ENCODE measurements at regions not wholly inside any gene's neighbourhood (a gene's known extent, or its start where the extent isn't known, plus 50 kb on each side); places are given as distances from the start of the nearest gene placed in this dataset.

- DNase-seq (ENCODE audit: low read depth): no peak
These were observed 186.3 kb upstream of the XYLT1 start for GRCh38 chr16:17657045-17657444.

GRCh38 chr16:17654571-17654970, 183.8 kb upstream of the XYLT1 start:
- DNase-seq (ENCODE audit: low read depth): no peak

- DNase-seq (ENCODE audit: low read depth): no peak
These were observed 183.4 kb upstream of the XYLT1 start for GRCh38 chr16:17654142-17654541.

- DNase-seq (ENCODE audit: low read depth): no peak
These were observed 177.4 kb upstream of the XYLT1 start for GRCh38 chr16:17647879-17648872.

GRCh38 chr16:17643935-17644334, 173.2 kb upstream of the XYLT1 start:
- no peak for DNase-seq (ENCODE audit: low read depth)

- DNase-seq (ENCODE audit: low read depth): no peak
These were observed 171.2 kb upstream of the XYLT1 start for GRCh38 chr16:17641990-17642389.

GRCh38 chr16:17638134-17638533, 167.4 kb upstream of the XYLT1 start:
- DNase-seq (ENCODE audit: low read depth): no peak

- no peak for DNase-seq (ENCODE audit: low read depth)
These were observed 164.4 kb upstream of the XYLT1 start for GRCh38 chr16:17635183-17635582.

- DNase-seq (ENCODE audit: low read depth): no peak
These were observed 162.6 kb upstream of the XYLT1 start for GRCh38 chr16:17633181-17633951.

GRCh38 chr16:17632667-17633066, 161.9 kb upstream of the XYLT1 start:
- no peak for DNase-seq (ENCODE audit: low read depth)

GRCh38 chr16:17629936-17630335, 159.2 kb upstream of the XYLT1 start:
- DNase-seq (ENCODE audit: low read depth): no peak

GRCh38 chr16:17628983-17629382, 158.2 kb upstream of the XYLT1 start:
- DNase-seq (ENCODE audit: low read depth): no peak

- no peak for DNase-seq (ENCODE audit: low read depth)
These were observed 151.6 kb upstream of the XYLT1 start for GRCh38 chr16:17622366-17622765.

- DNase-seq (ENCODE audit: low read depth): no peak
These were observed 148.5 kb upstream of the XYLT1 start for GRCh38 chr16:17619261-17619660.

- DNase-seq (ENCODE audit: low read depth): no peak
These were observed 146.3 kb upstream of the XYLT1 start for GRCh38 chr16:17617021-17617552.

GRCh38 chr16:17612336-17612735, 141.6 kb upstream of the XYLT1 start:
- DNase-seq (ENCODE audit: low read depth): no peak

- no peak for DNase-seq (ENCODE audit: low read depth)
These were observed 136.8 kb upstream of the XYLT1 start for GRCh38 chr16:17607609-17608008.

- DNase-seq (ENCODE audit: low read depth): no peak
These were observed 136.3 kb upstream of the XYLT1 start for GRCh38 chr16:17607075-17607509.

GRCh38 chr16:17606460-17606859, 135.7 kb upstream of the XYLT1 start:
- DNase-seq (ENCODE audit: low read depth): no peak

GRCh38 chr16:17605784-17606183, 135.0 kb upstream of the XYLT1 start:
- no peak for DNase-seq (ENCODE audit: low read depth)

- no peak for DNase-seq (ENCODE audit: low read depth)
These were observed 132.9 kb upstream of the XYLT1 start for GRCh38 chr16:17603626-17604025.

- no peak for DNase-seq (ENCODE audit: low read depth)
These were observed 131.9 kb upstream of the XYLT1 start for GRCh38 chr16:17602678-17603077.

GRCh38 chr16:17598968-17599367, 128.2 kb upstream of the XYLT1 start:
- DNase-seq (ENCODE audit: low read depth): no peak

Data from activated T-cell treated with anti-CD3 and anti-CD28 coated beads for 48 hours (primary cell).